Gastroesophageal sphincter (tissue), 4 donors: ENCODE measurements at regions not wholly inside any gene's neighbourhood (a gene's known extent, or its start where the extent isn't known, plus 50 kb on each side); places are given as distances from the start of the nearest gene placed in this dataset.

Experiments used
- ATAC-seq: fragments of 150-250 bp; one replicate; pipeline ENCODE4 v1.9.1; 2016; ENCODE audit warnings: mild to moderate bottlenecking, moderate library complexity
- H3K27ac ChIP-seq, 4 donors: fragments of 200-600 bp; sonication (generic) in 3 of 4; 1 replicate in 3 of 4; 2 replicates in 1 of 4; pipeline ENCODE4 v1.5.1; 2016 to 2019
- H3K27me3 ChIP-seq: fragments of 200-600 bp; sonication (generic); one replicate; pipeline ENCODE4 v1.5.1; 2019
- H3K36me3 ChIP-seq, 2 donors: fragments of 200-600 bp; sonication (generic); one replicate each; pipeline ENCODE4 v1.5.1; 2019; ENCODE audit warnings: control low read depth in 1 of 2
- H3K4me1 ChIP-seq, 3 donors: fragments of 200-600 bp; sonication (generic); 1 replicate in 2 of 3; 2 replicates in 1 of 3; pipeline ENCODE4 v1.5.1; 2016 to 2019; ENCODE audit warnings: control low read depth in 2 of 3
- H3K4me3 ChIP-seq, 2 donors: fragments of 200-600 bp; sonication (generic); one replicate each; pipeline ENCODE4 v1.5.1; 2019; ENCODE audit warnings: mild to moderate bottlenecking in 1 of 2, moderate library complexity in 1 of 2
- H3K9me3 ChIP-seq, 3 donors: fragments of 200-600 bp; sonication (generic); one replicate each; pipeline ENCODE4 v1.5.1; 2017 to 2019; ENCODE audit warnings: control low read depth in 2 of 3
- EP300 ChIP-seq: sonication (generic); formaldehyde crosslinking; IDR thresholded peaks from one replicate; pipeline ENCODE4 v1.6.1; 2017; ENCODE audit warnings: antibody characterized with exemption, mild to moderate bottlenecking
- POLR2A ChIP-seq, 2 donors: fragments of 450-650 bp; IDR thresholded peaks; one replicate each; pipeline ENCODE4 v1.6.1; 2017; ENCODE audit warnings: antibody characterized with exemption in 2 of 2, mild to moderate bottlenecking in 2 of 2, moderate library complexity in 1 of 2
- POLR2AphosphoS5 ChIP-seq: sonication (generic); formaldehyde crosslinking; IDR thresholded peaks from one replicate; pipeline ENCODE4 v1.6.1; 2017; ENCODE audit warnings: antibody characterized with exemption
- WGBS, 2 donors: methylation state at CpG; one replicate each; pipeline ENCODE4 v1.1.5; 2018; ENCODE audit warnings: low coverage in 1 of 2; 5-methylcytosine and 5-hydroxymethylcytosine counted together
- small RNA-seq, 4 donors: library from RNA; depleted of rRNA; stranded (forward); fragments of <200 nt; gene quantifications; one replicate each; pipeline ENCODE3, GENCODE V24; 2016
- TF ChIP-seq, protein P1 (sequence below), 4 experiments: fragments of 200-600 bp in 2 of 4; fragments of 450-650 bp in 2 of 4; sonication (generic) in 1 of 4; IDR thresholded peaks; one replicate each; pipeline ENCODE4 v1.5.1; 2017 to 2019; ENCODE audit warnings: antibody characterized with exemption in 4 of 4, mild to moderate bottlenecking in 2 of 4, moderate library complexity in 2 of 4

DNA sequence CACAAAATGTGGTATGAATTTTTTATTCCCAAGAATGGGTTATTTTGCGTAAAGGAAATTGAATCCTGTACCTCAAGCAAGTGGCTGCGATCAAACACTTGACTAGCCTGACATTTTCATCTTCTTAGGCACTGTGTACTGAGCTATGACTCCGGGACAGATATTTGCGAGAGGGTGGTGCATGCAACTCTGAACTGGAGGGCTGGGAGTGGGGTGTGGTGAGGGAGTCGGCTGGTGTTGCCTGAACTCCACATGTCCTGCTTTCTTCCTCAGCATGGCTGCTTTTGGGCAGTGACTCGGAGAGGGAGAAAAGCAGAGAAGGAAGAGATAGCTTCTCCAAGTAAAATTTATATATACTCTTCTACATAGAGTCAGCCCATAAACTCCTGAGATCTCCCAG is 68.5 kb upstream of the GATB start:
- no peak for ATAC-seq
- WGBS, 2 donors: 91% methylated on average over 5 to 6 of the region's 6 CpGs
- no peaks in the 10 kb centered on the region for H3K27me3 ChIP-seq
- TF ChIP-seq EP300 (no peak), POLR2A (IDR thresholded peaks at IDR 0.05) (no peak), POLR2AphosphoS5 (no peak)
- TF ChIP-seq, protein P1, sequence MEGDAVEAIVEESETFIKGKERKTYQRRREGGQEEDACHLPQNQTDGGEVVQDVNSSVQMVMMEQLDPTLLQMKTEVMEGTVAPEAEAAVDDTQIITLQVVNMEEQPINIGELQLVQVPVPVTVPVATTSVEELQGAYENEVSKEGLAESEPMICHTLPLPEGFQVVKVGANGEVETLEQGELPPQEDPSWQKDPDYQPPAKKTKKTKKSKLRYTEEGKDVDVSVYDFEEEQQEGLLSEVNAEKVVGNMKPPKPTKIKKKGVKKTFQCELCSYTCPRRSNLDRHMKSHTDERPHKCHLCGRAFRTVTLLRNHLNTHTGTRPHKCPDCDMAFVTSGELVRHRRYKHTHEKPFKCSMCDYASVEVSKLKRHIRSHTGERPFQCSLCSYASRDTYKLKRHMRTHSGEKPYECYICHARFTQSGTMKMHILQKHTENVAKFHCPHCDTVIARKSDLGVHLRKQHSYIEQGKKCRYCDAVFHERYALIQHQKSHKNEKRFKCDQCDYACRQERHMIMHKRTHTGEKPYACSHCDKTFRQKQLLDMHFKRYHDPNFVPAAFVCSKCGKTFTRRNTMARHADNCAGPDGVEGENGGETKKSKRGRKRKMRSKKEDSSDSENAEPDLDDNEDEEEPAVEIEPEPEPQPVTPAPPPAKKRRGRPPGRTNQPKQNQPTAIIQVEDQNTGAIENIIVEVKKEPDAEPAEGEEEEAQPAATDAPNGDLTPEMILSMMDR (IDR thresholded peaks at IDR 0.05): no peak
- H3K27ac ChIP-seq: no peak overlapping the region
- H3K36me3 ChIP-seq: no peaks in the 10 kb centered on the region
- no peak overlapping the region for H3K4me3 ChIP-seq
- no peaks in the 10 kb centered on the region for H3K4me1 ChIP-seq
- H3K9me3 ChIP-seq: peaks cover 0 to 7% (median 0%) of the 10 kb centered on the region in 3 donors

GRCh38 chr4:151824656-151825055 is 63.8 kb upstream of the GATB start:
- Histone ChIP-seq H3K27ac (no peak overlapping the region), H3K27me3 (no peaks in the 10 kb centered on the region), H3K4me1 (no peaks in the 10 kb centered on the region), H3K36me3 (no peaks in the 10 kb centered on the region), H3K4me3 (no peak overlapping the region), H3K9me3 (peaks cover 0 to 7% (median 0%) of the 10 kb centered on the region in 3 donors)
- no peak for ATAC-seq
- no peak for TF ChIP-seq EP300
- TF ChIP-seq POLR2AphosphoS5: no peak
- TF ChIP-seq, protein P1 (IDR thresholded peaks at IDR 0.05): no peak
- TF ChIP-seq POLR2A (IDR thresholded peaks at IDR 0.05): no peak
- WGBS, 2 donors: 71 to 85% methylated on average over 2 to 3 of the region's 4 CpGs

DNA sequence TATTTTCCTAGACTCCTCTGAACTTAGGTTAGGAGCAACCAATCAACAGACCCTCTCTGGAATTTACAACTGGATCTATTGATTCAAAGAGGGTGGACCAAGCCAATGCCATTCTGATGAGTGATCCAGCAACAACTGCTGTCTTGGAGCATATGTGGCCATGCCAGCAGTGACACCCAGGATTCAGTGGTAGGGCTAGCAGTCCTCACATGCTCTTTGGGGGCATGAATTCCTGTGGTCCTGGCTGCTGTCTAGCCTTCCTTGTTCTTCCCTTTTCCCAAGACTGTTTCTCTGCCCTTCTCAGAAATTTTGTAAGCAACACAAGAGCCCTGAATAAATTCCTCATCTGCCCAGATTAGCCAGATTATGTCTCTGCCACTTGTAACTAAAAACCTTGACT is 61.5 kb upstream of the GATB start:
- no peak for ATAC-seq
- no peak for TF ChIP-seq POLR2AphosphoS5
- no peak for TF ChIP-seq EP300
- TF ChIP-seq, protein P1 (IDR thresholded peaks at IDR 0.05): no peak
- TF ChIP-seq POLR2A (IDR thresholded peaks at IDR 0.05): no peak
- Histone ChIP-seq H3K4me1 (no peaks in the 10 kb centered on the region), H3K36me3 (no peaks in the 10 kb centered on the region), H3K9me3 (peaks cover 0 to 7% (median 0%) of the 10 kb centered on the region in 3 donors), H3K27me3 (no peaks in the 10 kb centered on the region), H3K4me3 (no peak overlapping the region), H3K27ac (no peak overlapping the region)

GRCh38 chr4:151820004-151820403 is 59.2 kb upstream of the GATB start:
- no peaks in the 10 kb centered on the region for H3K4me1 ChIP-seq
- no peaks in the 10 kb centered on the region for H3K9me3 ChIP-seq
- 88 to 94% methylated on average over 3 of the region's 3 CpGs for WGBS, 2 donors
- no peaks in the 10 kb centered on the region for H3K36me3 ChIP-seq
- TF ChIP-seq POLR2A (IDR thresholded peaks at IDR 0.05) (no peak), EP300 (no peak), POLR2AphosphoS5 (no peak)
- TF ChIP-seq, protein P1 (IDR thresholded peaks at IDR 0.05): no peak
- no peak overlapping the region for H3K4me3 ChIP-seq
- no peak overlapping the region for H3K27ac ChIP-seq
- H3K27me3 ChIP-seq: no peaks in the 10 kb centered on the region
- ATAC-seq: no peak

- TF ChIP-seq POLR2AphosphoS5 (no peak), POLR2A (IDR thresholded peaks at IDR 0.05) (no peak), EP300 (no peak)
- TF ChIP-seq, protein P1 (IDR thresholded peaks at IDR 0.05): no peak
- H3K27ac ChIP-seq: no peak overlapping the region
- H3K9me3 ChIP-seq: no peaks in the 10 kb centered on the region
- peaks cover 0 to 19% (median 0%) of the 10 kb centered on the region in 3 donors for H3K4me1 ChIP-seq
- no peaks in the 10 kb centered on the region for H3K36me3 ChIP-seq
- ATAC-seq: no peak
- no peak overlapping the region for H3K4me3 ChIP-seq
- no peaks in the 10 kb centered on the region for H3K27me3 ChIP-seq
Observed at GRCh38 chr4:151811403-151811802, 50.6 kb upstream of the GATB start.

Small RNA genes in the stretch of these regions (small RNA-seq; reads per million reads assigned to genes)
- 0 reads per million in 4 donors for gene RN7SL446P
- 0 to 0.27 (median 0) reads per million in 4 donors for gene RNA5SP169
